ENCODE measurements at regions not wholly inside any gene's neighbourhood (a gene's known extent, or its start where the extent isn't known, plus 50 kb on each side); places are given as distances from the start of the nearest gene placed in this dataset.

- no peaks in the 10 kb centered on the region for H3K4me1 ChIP-seq (replicated peaks in 1 of 2; ENCODE audit: control insufficient read depth in 2 of 2, insufficient read depth in 2 of 2, low read length in 2 of 2)
- 0% methylated on average over 3 of the region's 3 CpGs for WGBS (ENCODE audit: insufficient coverage, low coverage, missing lambda C conversion rate)
- peaks cover 5 to 8% of the 10 kb centered on the region in 2 experiments; a peak in 4 of 5 replicates for H3K27me3 ChIP-seq (ENCODE audit: control insufficient read depth in 2 of 2, insufficient read depth in 2 of 2, low read length in 2 of 2)
- no peaks in the 10 kb centered on the region for H3K36me3 ChIP-seq (ENCODE audit: control insufficient read depth, insufficient read depth, low read length)
- no TSS peak for BruUV-seq (replicated peaks)
- no peak overlapping the region for H3K4me3 ChIP-seq
- intact Hi-C loops (cut with micrococcal nuclease) = no loop called here
- ATAC-seq (no peak), FAIRE-seq (no peak), DNase-seq (ENCODE audit: extremely low read depth in 1 of 4, low spot score in 3 of 4) (no peak)
- no peaks in the 10 kb centered on the region for H3K79me2 ChIP-seq (ENCODE audit: control insufficient read depth, insufficient read depth, low read length)
- no peaks in the 10 kb centered on the region for H3K9me3 ChIP-seq (replicated peaks; ENCODE audit: control insufficient read depth, insufficient read depth, low read depth, low read length)
- ChIA-PET CTCF (ENCODE audit: low intra/inter-chr PET ratio) (no interaction called here), POLR2A (interaction anchor here (1.2 kb wide), 1 partner anchor 10 kb away, joined by 8 read pairs; no protein-coding TSS in a partner anchor)
- no peaks in the 10 kb centered on the region for H4K20me1 ChIP-seq (replicated peaks; ENCODE audit: control insufficient read depth, insufficient read depth, low read length)
- no peak overlapping the region for H3K27ac ChIP-seq (ENCODE audit: extremely low read depth, low read depth, low read length)
- no peak overlapping the region for H2AFZ ChIP-seq (ENCODE audit: low read depth, low read length)
- H3K9ac ChIP-seq (ENCODE audit: insufficient read depth in 1 of 2, low read depth in 2 of 2, low read length in 2 of 2) = no peak overlapping the region
- in situ Hi-C loops (cut with MboI) = no loop called here
- no peak overlapping the region for H3K4me2 ChIP-seq (ENCODE audit: insufficient read depth, low read length)
- no peaks in the 10 kb centered on the region for H3K9me1 ChIP-seq (ENCODE audit: control insufficient read depth, insufficient read depth, low read length)
- TF ChIP-seq TAF1 (IDR thresholded peaks at IDR 0.05; ENCODE audit: control insufficient read depth, extremely low read depth, insufficient read depth, low read length, severe bottlenecking) (no peak), TRIM24 (IDR thresholded peaks at IDR 0.05) (no peak), FOS (IDR thresholded peaks at IDR 0.05; ENCODE audit: extremely low read depth, insufficient read length) (no peak), PHF8 (IDR thresholded peaks at IDR 0.05; ENCODE audit: borderline replicate concordance, low read length) (no peak), REST (IDR thresholded peaks at IDR 0.05; ENCODE audit: borderline replicate concordance) (no peak), REST (CRISPR knock-in tag; IDR thresholded peaks at IDR 0.05; ENCODE audit: low read depth) (no peak), CCNT2 (IDR thresholded peaks at IDR 0.05; ENCODE audit: borderline replicate concordance, extremely low read depth, insufficient read length, low read depth, low read length) (no peak), MAFG (tag; conservative IDR thresholded peaks at IDR 0.05) (no peak), GATA2 (CRISPR knock-in tag; IDR thresholded peaks at IDR 0.05) (no peak), NRF1 (conservative IDR thresholded peaks at IDR 0.05 in 1 of 2, IDR thresholded peaks at IDR 0.05 in 1 of 2) (no peak), ELK3 (CRISPR knock-in tag; IDR thresholded peaks at IDR 0.05) (no peak), FOSL1 (tag; conservative IDR thresholded peaks at IDR 0.05) (no peak; the same call in 1 of the 2 replicates), ZNF165 (CRISPR knock-in tag; IDR thresholded peaks at IDR 0.05; ENCODE audit: borderline replicate concordance) (no peak), PTTG1 (tag; IDR thresholded peaks at IDR 0.05; ENCODE audit: low read depth) (no peak)
These were observed 195.8 kb downstream of the HIPK3 start for GRCh38 chr11:33452836-33453624.

Measured in K562 (cell line).